Nephron (organoid): ENCODE measurements at regions not wholly inside any gene's neighbourhood (a gene's known extent, or its start where the extent isn't known, plus 50 kb on each side); places are given as distances from the start of the nearest gene placed in this dataset.

ENCODE experiments used
- H3K27ac Mint-ChIP-seq, 3 experiments: 2 replicates each; pipeline ENCODE4 v1.8.0; 2020; ENCODE audit warnings: mixed read lengths in 3 of 3, mild to moderate bottlenecking in 2 of 3, moderate library complexity in 1 of 3
- H3K27me3 Mint-ChIP-seq: 2 replicates; pipeline ENCODE4 v1.8.0; 2021; ENCODE audit warnings: low read depth, mild to moderate bottlenecking, moderate library complexity, mixed read lengths
- H3K36me3 Mint-ChIP-seq: 2 replicates; pipeline ENCODE4 v1.8.0; 2020; ENCODE audit warnings: low read depth, mixed read lengths
- H3K4me1 Mint-ChIP-seq: 2 replicates; pipeline ENCODE4 v1.8.0; 2020; ENCODE audit warnings: mixed read lengths
- H3K4me3 Mint-ChIP-seq, 3 experiments: 2 replicates each; pipeline ENCODE4 v1.8.0; 2020; ENCODE audit warnings: mild to moderate bottlenecking in 3 of 3, mixed read lengths in 3 of 3, moderate library complexity in 2 of 3
- H3K9me3 Mint-ChIP-seq: 2 replicates; pipeline ENCODE4 v1.8.0; 2020; ENCODE audit warnings: mixed read lengths
- TF ChIP-seq, protein P1 (sequence below), 3 experiments: fragments of 200-600 bp; sonication (generic); IDR thresholded peaks; one replicate each; pipeline ENCODE4 v1.5.0; 2021; ENCODE audit warnings: antibody characterized with exemption in 3 of 3; ENCODE audit not compliant: unreplicated experiment in 3 of 3

DNA sequence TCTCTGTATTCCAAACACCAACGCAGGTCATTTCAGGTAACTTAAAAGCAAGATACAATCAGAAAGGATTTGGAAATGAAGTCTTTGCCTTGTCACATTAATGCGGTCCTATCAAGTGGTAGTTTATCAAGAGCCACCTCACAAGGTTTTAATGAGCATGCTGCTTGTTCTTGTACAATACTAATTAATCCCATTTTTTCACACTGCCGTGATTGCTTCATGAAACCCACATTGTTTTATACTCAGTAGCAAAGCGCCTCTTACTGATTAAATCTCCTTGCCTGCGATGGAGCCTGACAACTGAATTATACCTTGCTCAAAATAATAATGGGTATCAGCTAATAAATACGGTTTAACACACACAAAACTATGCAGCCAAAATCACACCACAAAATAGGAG, 234.1 kb upstream of the TSHZ2 start:
- Mint-ChIP-seq H3K4me3 (no peak overlapping the region), H3K36me3 (no peaks in the 10 kb centered on the region), H3K4me1 (no peaks in the 10 kb centered on the region), H3K27ac (no peak overlapping the region), H3K9me3 (no peaks in the 10 kb centered on the region), H3K27me3 (peaks cover 7% of the 10 kb centered on the region)
- TF ChIP-seq, protein P1, sequence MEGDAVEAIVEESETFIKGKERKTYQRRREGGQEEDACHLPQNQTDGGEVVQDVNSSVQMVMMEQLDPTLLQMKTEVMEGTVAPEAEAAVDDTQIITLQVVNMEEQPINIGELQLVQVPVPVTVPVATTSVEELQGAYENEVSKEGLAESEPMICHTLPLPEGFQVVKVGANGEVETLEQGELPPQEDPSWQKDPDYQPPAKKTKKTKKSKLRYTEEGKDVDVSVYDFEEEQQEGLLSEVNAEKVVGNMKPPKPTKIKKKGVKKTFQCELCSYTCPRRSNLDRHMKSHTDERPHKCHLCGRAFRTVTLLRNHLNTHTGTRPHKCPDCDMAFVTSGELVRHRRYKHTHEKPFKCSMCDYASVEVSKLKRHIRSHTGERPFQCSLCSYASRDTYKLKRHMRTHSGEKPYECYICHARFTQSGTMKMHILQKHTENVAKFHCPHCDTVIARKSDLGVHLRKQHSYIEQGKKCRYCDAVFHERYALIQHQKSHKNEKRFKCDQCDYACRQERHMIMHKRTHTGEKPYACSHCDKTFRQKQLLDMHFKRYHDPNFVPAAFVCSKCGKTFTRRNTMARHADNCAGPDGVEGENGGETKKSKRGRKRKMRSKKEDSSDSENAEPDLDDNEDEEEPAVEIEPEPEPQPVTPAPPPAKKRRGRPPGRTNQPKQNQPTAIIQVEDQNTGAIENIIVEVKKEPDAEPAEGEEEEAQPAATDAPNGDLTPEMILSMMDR (IDR thresholded peaks at IDR 0.05; ENCODE audit: unreplicated experiment in 3 of 3): no peak

DNA sequence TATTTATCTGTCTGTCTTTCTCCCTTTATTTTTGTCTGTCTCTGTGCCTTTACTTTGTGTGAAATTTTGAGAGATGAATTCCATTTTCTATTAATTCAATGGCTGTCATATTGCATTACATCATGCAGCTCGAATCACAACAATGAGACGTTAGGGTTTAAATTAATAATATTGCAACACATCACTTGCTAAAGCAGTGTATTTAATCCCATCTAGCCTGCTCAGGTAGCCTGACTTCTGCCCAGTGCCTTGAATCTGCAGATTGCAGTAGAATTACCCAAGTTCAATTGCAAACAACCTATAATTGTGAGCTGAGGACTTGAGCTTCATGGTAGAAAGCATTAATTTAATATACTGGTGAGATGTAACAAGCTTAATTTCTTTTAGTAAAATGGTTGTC, 235.7 kb upstream of the TSHZ2 start:
- Mint-ChIP-seq H3K27ac (no peak overlapping the region), H3K9me3 (no peaks in the 10 kb centered on the region), H3K4me3 (no peak overlapping the region), H3K4me1 (no peaks in the 10 kb centered on the region), H3K36me3 (no peaks in the 10 kb centered on the region), H3K27me3 (peaks cover 7% of the 10 kb centered on the region)
- TF ChIP-seq, protein P1 (IDR thresholded peaks at IDR 0.05; ENCODE audit: unreplicated experiment in 3 of 3): no peak

DNA sequence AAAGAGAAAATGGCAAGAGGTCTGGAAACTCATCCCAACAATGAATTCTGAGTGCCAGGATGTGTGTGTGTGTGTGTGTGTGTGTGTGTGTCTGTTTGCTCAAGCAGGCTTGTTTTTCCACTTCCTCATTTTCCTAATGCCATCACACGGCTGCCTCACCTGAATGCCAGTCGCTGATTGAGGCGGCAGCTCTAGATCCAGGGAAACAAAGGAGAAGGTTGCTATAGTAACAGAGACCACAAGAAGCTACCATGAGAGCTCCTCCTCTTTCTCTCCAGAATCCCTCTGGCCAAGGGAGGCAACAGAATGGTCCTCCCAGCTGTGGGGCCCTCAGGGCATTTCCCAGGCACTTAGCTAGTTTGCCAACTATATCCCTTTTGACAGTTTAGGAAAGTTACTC, 241.1 kb upstream of the TSHZ2 start:
- no peak overlapping the region for H3K4me3 Mint-ChIP-seq
- no peaks in the 10 kb centered on the region for H3K36me3 Mint-ChIP-seq
- TF ChIP-seq, protein P1 (IDR thresholded peaks at IDR 0.05; ENCODE audit: unreplicated experiment in 3 of 3): no peak
- no peak overlapping the region for H3K27ac Mint-ChIP-seq
- no peaks in the 10 kb centered on the region for H3K27me3 Mint-ChIP-seq
- no peaks in the 10 kb centered on the region for H3K4me1 Mint-ChIP-seq
- H3K9me3 Mint-ChIP-seq: peaks cover 15% of the 10 kb centered on the region

DNA sequence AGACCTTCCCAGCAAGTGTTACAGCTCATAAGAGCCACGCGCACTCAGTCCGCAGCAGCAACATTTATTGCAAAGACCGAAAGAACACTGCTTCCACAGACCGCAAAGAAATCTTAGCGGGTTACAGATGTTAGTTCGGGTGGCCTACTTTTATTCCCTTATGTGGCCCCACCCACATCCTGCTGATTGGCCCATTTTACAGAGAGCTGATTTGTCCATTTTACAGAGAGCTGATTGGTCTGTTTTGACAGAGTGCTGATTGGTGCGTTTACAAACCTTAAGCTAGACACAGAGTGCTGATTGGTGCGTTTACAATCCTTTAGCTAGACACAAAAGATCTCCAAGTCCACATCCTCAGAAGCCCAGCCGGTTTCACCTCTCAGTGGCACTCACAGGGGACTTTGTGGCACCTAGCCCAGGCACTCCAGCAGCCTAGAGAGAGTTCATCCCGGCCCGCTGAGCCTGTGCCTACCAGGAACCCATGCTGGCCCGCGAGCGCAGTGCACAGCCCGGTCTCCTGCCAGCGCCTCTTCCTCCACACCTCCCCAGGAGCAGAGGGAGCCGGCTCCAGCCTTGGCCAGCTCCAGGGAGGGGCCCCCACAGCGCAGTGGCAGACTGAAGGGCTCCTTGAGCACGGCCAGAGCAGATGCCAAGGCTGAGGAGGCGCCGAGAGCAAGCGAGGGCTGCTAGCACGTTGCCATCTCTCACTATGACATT, 244.3 kb upstream of the TSHZ2 start:
- H3K9me3 Mint-ChIP-seq: peaks cover 15% of the 10 kb centered on the region

DNA sequence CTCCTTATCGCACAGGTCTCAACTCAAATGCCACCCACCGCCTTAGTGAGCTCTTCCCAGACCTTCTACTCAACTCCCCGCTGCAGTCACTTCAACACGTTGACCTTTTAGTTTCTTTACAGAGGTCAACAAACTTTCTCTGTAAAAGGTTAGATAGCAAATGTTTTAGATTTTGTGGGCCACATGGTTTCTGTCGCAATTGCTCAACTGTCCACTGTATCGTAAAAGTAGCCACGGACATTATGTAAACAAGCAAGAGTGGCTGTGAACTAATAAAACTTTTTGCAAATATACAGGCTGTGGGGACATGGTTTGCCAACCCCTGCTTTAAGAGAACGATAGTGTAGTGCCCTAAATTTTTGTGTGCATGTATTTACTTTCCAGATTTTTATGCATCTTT, 247.6 kb upstream of the TSHZ2 start:
- Mint-ChIP-seq H3K4me1 (no peaks in the 10 kb centered on the region), H3K36me3 (no peaks in the 10 kb centered on the region), H3K27ac (peak overlapping the region in 1 of 3 experiments; percentile 12), H3K9me3 (peaks cover 11% of the 10 kb centered on the region), H3K4me3 (no peak overlapping the region), H3K27me3 (no peaks in the 10 kb centered on the region)
- TF ChIP-seq, protein P1 (IDR thresholded peaks at IDR 0.05; ENCODE audit: unreplicated experiment in 3 of 3): no peak

More for the DNA sequence above, 244.3 kb upstream of the TSHZ2 start:
- no peak overlapping the region for H3K27ac Mint-ChIP-seq
- no peaks in the 10 kb centered on the region for H3K27me3 Mint-ChIP-seq
- no peaks in the 10 kb centered on the region for H3K4me1 Mint-ChIP-seq
- TF ChIP-seq, protein P1 (IDR thresholded peaks at IDR 0.05; ENCODE audit: unreplicated experiment in 3 of 3): no peak
- H3K4me3 Mint-ChIP-seq: no peak overlapping the region
- no peaks in the 10 kb centered on the region for H3K36me3 Mint-ChIP-seq
